ENCODE measurements at regions not wholly inside any gene's neighbourhood (a gene's known extent, or its start where the extent isn't known, plus 50 kb on each side); places are given as distances from the start of the nearest gene placed in this dataset.
"Not testable (repeated sequence)": the region's sequence is repeated elsewhere in the genome, so short reads cannot be mapped to it uniquely, and the experiment has no call there.

GRCh38 chr18:66011916-66012315, 261.1 kb downstream of the CDH7 start:
- no peak for DNase-seq (ENCODE audit: low spot score)
- no peak for ATAC-seq

DNA sequence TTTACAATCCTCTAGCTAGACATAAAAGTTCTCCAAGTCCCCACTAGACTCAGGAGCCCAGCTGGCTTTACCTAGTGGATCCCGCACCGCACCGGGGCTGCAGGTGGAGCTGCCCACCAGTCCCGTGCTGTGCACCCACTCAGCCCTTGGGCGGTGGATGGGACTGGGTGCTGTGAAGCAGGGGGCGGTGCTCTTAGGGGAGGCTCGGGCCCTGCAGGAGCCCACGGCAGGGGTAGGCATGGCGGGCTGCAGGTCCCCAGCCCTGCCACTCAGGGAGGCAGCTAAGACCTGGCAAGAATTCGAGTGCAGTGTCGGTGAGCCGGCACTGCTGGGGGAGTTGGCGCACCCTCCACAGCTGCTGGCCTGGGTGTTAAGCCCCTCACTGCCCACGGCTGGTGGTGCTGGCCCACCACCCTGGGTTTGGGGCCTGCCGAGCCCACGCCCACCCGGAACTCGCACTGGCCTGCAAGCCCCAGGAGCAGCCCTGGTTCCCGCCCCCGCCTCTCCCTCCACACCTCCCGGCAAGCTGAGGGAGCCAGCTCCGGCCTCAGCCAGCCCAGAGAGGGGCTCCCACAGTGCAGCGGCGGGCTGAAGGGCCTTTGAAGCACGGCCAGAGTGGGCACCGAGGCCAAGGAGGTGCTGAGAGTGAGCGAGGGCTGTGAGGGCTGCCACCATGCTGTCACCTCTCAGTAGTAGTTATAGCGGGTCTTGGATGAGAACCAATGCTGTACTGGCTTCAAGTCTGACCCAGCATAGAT, 255.2 kb downstream of the CDH7 start:
- ATAC-seq = no peak
- no peak for DNase-seq (ENCODE audit: low spot score)

- not testable (repeated sequence) for ATAC-seq
Measured at GRCh38 chr18:65998971-65999700, 248.3 kb downstream of the CDH7 start.

GRCh38 chr18:65995206-65995605, 244.4 kb downstream of the CDH7 start:
- no peak for DNase-seq (ENCODE audit: low spot score)
- no peak for ATAC-seq

More at GRCh38 chr18:65998971-65999700, 248.3 kb downstream of the CDH7 start:
- DNase-seq (ENCODE audit: low spot score) = not testable (repeated sequence)

GRCh38 chr18:65994302-65994701, 243.5 kb downstream of the CDH7 start:
- DNase-seq (ENCODE audit: low spot score) (no peak), ATAC-seq (no peak)

DNA sequence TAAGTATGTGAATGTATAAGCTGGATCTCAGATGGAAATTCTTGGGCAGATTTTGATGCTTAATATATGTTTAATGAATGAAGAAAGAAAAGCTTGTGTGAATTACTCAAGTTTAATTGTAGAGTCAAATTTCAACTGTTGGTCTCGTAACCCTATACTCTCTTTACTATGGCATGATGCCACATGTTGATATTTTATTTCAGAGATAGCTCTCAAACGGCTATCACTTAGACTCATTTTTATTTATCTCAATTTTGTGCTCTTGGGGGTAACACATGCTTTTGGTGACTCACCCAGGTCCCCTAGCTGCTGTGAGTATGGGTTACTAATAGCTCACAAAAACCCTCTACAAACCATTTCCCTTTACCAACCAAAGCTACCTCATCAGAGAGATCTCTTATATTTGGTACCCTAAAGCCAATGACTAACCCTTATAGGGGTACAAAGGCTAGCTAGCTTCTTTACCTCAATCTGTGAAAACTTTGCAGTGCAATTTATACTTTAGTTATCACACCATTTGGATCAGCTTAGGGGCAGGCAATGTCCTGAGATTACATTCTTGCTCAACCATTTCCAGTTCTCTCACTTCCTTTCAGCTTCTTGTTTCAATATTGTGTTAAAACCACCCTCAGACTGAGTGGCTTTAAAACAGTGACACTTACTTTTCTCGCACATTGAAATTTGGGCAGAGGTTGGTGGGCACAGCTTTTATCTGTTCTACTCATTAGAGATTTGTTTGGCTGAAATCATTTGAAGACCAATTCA, 240.3 kb downstream of the CDH7 start:
- DNase-seq (ENCODE audit: low spot score) = no peak
- no peak for ATAC-seq

DNA sequence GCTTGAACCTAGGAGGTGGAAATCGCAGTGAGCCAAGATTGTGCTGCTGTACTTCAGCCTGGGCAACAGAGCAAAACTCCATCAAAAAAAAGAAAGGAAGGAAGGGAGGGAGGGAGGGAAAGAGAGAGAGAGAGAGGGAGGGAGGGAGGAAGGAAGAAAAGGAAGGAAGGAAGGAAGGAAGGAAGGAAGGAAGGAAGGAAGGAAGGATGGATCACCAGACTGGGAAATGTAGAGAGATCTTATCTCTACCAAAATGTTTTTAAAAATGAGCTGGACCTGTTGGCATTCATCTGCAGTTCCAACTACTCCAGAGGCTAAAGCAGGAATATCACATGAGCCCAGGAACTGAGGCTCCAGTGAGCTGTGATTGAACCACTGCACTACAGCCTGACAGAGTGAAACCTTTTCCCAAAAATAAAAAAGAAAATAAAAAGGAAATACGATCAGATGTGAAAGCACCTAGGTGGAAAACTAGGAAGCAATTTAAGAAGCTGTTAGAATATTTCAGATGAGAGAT, 239.4 kb downstream of the CDH7 start:
- DNase-seq (ENCODE audit: low spot score) (no peak), ATAC-seq (no peak)

- DNase-seq (ENCODE audit: low spot score) (no peak), ATAC-seq (no peak)
Measured at GRCh38 chr18:65988972-65989371, 238.2 kb downstream of the CDH7 start.

DNA sequence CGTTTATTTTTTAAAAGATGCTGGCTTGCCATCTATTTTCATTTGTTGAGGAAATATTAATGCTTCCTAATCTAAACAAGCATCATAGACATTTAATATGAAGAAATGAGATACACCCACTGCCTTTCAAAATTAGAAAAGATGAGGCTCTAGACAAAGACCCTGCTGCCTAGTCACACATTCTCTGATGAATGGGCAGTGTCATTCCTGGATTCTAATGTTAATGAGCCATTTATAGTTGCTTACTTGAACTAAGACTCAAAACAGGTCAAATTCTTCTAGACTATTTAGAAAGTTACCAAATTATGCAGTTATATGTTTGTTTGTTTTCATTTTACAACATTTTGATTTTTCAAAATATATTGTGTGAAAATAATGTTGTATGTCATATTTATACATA, 237.6 kb downstream of the CDH7 start:
- ATAC-seq (no peak), DNase-seq (ENCODE audit: low spot score) (no peak)

DNA sequence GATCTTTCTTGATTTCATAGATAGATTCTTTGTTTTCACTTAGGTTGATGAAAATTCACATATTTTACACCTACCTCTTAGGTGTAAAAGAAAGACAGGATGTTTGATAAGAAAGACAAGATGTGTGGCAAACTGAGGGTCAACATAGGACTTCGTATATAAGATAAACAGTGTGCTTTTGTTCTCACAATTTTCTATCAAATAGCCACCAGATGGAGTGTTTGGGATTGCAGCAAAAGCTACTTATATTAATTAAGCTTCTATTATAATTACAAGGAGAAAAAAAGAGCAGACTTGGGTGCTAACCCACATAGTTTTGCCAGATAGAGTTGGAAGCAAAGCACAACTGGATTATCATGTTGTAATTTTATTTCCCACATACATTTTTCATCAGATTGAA, 232.9 kb downstream of the CDH7 start:
- DNase-seq (ENCODE audit: low spot score) (no peak), ATAC-seq (no peak)

- ATAC-seq (no peak), DNase-seq (ENCODE audit: low spot score) (no peak)
Measured at GRCh38 chr18:65975536-65975935, 224.7 kb downstream of the CDH7 start.

- no peak for ATAC-seq
- no peak for DNase-seq (ENCODE audit: low spot score)
Measured at GRCh38 chr18:65974758-65975157, 223.9 kb downstream of the CDH7 start.

DNA sequence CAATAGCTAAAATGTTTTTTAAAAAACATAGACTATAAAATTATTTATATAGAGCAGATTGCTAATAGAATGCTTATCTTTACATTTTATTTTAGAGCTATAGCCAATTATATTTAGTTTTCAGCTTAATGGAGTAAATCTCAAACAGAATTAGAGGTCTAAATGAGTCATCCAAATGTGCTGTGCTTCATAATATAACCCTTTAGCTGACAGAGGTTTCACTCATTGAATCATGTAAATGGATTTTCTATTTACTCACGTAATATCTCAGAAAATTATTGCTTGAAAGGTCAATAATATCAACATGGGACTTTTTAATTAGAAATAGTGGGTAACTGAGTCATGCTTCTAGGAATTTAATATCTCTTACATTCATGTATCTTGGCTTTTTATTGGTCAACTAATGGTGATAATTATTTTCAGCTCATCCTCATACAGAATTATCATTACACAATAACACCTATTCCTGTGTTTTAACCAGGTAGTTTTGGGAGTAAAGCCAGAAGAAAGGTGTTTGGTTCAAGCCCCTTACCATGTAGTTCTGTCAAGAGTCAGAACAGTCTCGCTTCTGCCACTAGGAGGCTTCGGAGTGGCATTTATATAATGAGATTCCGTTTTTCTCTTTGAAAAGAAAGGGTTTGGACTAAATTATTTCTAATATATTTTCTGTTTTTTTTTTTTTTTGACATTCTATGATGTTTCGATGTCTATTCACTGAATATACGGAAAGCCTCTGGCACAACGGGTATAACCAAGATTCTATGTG, 217.6 kb downstream of the CDH7 start:
- ATAC-seq = no peak
- no peak for DNase-seq (ENCODE audit: low spot score)

- DNase-seq (ENCODE audit: low spot score) (no peak), ATAC-seq (no peak)
Measured at GRCh38 chr18:65955747-65956146, 204.9 kb downstream of the CDH7 start.

- ATAC-seq = no peak
- no peak for DNase-seq (ENCODE audit: low spot score)
Measured at GRCh38 chr18:65954372-65954771, 203.6 kb downstream of the CDH7 start.

DNA sequence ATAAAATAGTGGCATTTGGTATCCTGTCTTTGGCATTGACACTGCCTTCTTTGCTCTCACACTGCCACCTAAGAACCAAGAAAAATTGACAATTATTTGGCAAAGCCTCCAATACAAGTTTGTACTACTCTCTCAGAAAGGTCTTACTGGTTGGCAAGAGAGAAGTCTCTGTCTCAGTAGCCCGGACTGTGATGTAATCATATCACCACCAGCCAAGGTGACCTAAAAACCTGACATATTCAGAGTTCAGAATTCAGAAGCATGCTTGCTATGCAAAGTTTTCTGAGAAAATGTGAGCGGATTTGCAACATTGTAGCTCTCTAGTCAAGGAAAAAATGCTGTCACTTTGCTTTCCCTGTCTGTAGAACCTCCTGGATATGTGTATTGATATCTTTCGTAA, 196.0 kb downstream of the CDH7 start:
- no peak for DNase-seq (ENCODE audit: low spot score)
- ATAC-seq = peak; percentile 85

- no peak for DNase-seq (ENCODE audit: low spot score)
- peak; percentile 66 for ATAC-seq
Measured at GRCh38 chr18:65943268-65943667, 192.5 kb downstream of the CDH7 start.

GRCh38 chr18:65942854-65943253, 192.0 kb downstream of the CDH7 start:
- no peak for ATAC-seq
- no peak for DNase-seq (ENCODE audit: low spot score)

- ATAC-seq (no peak), DNase-seq (ENCODE audit: low spot score) (no peak)
Measured at GRCh38 chr18:65942104-65942503, 191.3 kb downstream of the CDH7 start.

- no peak for ATAC-seq
- DNase-seq (ENCODE audit: low spot score) = no peak
Measured at GRCh38 chr18:65941482-65941881, 190.7 kb downstream of the CDH7 start.
